GM12874 (cell line): ENCODE measurements at regions not wholly inside any gene's neighbourhood (a gene's known extent, or its start where the extent isn't known, plus 50 kb on each side); places are given as distances from the start of the nearest gene placed in this dataset.

ENCODE experiments used
- TF ChIP-seq, protein P1 (sequence below): IDR thresholded peaks from 2 replicates; pipeline ENCODE4 v1.5.1; 2011; ENCODE audit warnings: low read depth, mild to moderate bottlenecking, control low read depth, low read length, moderate library complexity; ENCODE audit not compliant: insufficient read depth

DNA sequence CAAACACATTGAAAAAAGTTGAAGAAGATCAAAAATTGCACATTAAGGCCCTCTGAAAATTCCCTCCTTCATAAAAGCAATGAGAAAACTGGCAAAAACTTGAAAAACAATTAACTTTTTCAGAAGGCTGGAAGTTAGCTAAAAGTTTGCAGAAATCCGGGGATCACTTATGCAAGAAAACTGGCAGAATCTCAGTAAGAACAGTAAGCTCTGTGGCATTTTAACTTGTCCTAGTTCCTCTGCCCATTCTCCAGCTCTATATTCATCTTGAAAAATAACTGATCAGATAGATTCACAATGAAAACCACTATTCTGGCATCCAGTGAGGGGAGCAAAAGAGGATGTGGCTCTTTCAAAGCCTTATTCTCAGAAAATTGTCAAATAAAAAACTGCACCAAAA is 566.8 kb downstream of the NTRK3 start:
- TF ChIP-seq, protein P1, sequence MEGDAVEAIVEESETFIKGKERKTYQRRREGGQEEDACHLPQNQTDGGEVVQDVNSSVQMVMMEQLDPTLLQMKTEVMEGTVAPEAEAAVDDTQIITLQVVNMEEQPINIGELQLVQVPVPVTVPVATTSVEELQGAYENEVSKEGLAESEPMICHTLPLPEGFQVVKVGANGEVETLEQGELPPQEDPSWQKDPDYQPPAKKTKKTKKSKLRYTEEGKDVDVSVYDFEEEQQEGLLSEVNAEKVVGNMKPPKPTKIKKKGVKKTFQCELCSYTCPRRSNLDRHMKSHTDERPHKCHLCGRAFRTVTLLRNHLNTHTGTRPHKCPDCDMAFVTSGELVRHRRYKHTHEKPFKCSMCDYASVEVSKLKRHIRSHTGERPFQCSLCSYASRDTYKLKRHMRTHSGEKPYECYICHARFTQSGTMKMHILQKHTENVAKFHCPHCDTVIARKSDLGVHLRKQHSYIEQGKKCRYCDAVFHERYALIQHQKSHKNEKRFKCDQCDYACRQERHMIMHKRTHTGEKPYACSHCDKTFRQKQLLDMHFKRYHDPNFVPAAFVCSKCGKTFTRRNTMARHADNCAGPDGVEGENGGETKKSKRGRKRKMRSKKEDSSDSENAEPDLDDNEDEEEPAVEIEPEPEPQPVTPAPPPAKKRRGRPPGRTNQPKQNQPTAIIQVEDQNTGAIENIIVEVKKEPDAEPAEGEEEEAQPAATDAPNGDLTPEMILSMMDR = no peak

DNA sequence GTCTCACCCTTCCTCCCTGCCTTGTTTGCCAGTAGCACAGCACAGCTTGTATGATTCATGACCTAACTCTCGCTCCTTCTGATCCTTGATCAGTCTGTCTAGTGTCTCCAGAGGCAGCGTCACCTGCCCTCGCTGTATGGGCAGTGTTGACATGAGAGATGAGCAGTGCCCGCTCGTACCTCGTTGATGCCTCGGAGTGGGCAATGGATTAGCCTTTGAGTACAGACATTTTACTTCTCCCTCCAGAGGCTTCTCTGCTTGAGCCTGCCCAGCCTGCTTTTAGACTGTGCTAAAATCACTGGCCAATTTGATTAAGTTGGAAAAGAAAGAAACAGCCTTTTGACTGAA is 569.0 kb downstream of the NTRK3 start:
- TF ChIP-seq, protein P1 = no peak

DNA sequence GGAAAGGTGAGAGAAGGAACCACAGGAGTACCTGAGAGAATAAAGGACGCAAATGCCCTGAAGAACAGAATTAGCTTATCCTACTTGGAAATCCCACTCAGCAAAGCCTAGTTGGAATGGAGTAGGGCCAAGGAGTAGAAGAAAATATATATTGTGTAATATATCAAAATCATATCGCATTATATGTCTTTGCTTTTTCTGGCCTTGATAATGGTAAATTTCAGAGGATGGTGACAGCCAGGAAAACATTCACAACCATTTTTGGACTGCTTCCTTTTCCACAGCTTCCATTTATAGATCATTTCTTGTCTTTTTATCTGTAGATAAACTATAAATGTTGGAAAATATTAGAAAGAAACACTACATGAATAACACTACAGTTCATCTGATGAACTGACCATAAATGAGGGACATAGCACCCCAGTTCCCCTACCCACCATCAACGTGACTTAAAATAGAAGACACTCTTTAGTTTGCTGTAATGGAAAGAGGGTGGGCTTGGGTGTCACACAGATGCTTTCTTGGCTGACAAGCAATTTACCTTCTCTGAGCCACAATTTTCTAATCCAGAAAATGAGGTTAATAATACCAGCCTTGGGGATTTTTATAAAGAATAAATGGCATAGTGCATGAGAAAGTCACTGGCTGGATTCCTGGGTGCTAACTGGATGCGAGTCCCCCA is 569.6 kb downstream of the NTRK3 start:
- TF ChIP-seq, protein P1 = no peak

DNA sequence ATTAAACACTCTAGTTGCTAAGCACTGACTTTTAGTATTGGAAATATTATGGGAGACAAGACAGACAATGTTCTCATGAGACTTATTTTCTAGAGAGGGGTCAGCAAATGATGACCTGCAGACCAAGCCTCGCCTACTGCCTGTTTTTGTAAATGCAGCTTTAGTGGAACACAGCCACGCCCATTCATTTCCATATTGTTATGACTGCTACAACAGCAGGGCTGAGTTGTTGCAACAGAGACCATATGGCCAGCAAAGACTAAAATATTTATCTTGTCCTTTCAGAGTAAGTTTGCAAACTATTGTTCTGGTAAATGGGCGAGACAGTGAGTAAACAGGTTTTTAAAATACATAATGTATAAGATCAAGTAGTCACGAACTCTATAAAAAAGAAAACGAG is 570.2 kb downstream of the NTRK3 start:
- TF ChIP-seq, protein P1 = no peak

DNA sequence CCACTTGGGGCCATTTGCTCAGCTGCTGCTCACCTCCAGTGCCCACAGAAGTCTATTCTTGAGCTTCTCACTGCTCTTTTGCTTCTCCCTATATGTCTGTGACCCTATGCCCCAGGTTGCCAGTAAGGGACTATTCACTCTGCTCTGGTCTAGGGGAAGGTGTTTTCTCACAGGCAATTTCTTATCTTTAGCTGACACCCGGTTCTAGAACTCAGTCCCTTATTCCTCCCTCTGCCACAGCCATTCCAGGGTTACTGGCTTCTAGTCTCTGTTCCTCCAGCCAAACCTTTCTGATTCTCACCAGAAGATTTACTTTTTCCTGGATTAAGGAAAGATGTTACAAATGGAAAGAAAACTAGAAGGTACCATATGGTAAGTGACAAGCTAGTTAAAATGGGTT is 574.0 kb downstream of the NTRK3 start:
- TF ChIP-seq, protein P1 = no peak

DNA sequence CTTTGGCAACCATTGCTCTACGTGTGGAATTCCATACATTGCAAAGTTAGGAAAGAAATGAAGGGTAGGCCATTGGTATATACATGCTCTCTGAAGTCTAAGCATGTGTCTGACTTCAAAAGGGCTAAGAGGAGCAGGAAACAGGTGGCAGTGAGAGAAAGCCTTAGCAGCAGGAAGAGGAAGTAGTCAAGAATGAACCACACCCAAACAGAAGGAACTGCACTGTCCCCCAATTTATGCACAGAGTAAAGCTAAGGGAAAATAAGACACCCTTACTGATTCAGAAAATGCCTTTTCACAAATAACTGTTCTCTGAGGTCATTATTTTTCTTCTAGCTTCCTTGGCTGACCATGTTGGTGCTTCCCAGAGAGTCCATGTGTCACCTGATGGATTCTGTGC is 575.4 kb downstream of the NTRK3 start:
- TF ChIP-seq, protein P1 = no peak

DNA sequence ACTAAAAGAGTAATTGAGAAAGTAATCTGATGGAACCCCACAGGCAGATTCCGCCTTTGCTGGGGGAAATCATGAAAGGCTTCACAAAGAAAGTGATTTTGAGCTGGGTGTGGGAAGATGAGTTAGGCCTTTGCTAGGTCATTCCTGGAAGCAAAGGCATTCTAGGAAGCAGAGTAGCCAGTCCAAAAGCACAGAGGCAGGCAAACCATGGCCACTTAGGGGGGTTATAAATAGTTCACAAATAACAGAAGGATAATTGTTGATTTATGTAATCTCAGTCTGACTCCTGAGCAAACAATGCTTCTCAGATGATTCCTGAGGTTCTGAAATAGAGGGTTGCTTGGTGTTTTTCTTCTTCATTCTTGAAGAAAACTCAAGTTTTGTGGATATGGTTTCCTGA is 576.3 kb downstream of the NTRK3 start:
- TF ChIP-seq, protein P1 = no peak
